ENCODE measurements at regions not wholly inside any gene's neighbourhood (a gene's known extent, or its start where the extent isn't known, plus 50 kb on each side); places are given as distances from the start of the nearest gene placed in this dataset.
"Not testable (repeated sequence)": the region's sequence is repeated elsewhere in the genome, so short reads cannot be mapped to it uniquely, and the experiment has no call there.

DNA sequence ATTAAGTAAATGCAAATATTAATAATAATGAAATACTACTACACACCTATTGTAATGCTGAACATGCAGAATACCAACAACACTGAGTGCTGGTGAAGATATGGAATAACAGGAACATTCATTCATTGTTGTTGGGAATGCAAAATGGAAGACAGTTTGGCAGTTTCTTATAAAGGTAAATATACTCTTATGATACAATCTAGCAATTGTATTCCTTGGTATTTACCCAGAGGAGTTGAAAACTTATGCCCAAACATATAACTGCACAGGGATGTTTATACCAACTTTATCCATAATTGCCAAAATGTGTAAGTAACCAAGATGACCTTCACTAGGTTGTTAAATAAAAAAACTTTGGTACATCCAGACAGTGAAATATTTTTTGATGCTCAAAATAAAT lies 636.8 kb downstream of the PRR16 start:
- no peak for DNase-seq (ENCODE audit: insufficient read length, low spot score, missing footprints)
- no peak overlapping the region for H3K4me2 ChIP-seq (ENCODE audit: insufficient read depth, low read length)
- TF ChIP-seq, protein P1, sequence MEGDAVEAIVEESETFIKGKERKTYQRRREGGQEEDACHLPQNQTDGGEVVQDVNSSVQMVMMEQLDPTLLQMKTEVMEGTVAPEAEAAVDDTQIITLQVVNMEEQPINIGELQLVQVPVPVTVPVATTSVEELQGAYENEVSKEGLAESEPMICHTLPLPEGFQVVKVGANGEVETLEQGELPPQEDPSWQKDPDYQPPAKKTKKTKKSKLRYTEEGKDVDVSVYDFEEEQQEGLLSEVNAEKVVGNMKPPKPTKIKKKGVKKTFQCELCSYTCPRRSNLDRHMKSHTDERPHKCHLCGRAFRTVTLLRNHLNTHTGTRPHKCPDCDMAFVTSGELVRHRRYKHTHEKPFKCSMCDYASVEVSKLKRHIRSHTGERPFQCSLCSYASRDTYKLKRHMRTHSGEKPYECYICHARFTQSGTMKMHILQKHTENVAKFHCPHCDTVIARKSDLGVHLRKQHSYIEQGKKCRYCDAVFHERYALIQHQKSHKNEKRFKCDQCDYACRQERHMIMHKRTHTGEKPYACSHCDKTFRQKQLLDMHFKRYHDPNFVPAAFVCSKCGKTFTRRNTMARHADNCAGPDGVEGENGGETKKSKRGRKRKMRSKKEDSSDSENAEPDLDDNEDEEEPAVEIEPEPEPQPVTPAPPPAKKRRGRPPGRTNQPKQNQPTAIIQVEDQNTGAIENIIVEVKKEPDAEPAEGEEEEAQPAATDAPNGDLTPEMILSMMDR (IDR thresholded peaks at IDR 0.05; ENCODE audit: extremely low read depth, low read depth, low read length) = no peak
- no peaks in the 10 kb centered on the region for H3K9me3 ChIP-seq (ENCODE audit: low read depth, low read length)
- H3K4me3 ChIP-seq (ENCODE audit: insufficient read depth, low read length) = no peak overlapping the region
- no peaks in the 10 kb centered on the region for H3K27me3 ChIP-seq (ENCODE audit: insufficient read depth, low read length)
- no peak overlapping the region for H2AFZ ChIP-seq (ENCODE audit: low read length)
- H3K27ac ChIP-seq (ENCODE audit: low read depth, low read length) = no peak overlapping the region
- H3K4me1 ChIP-seq (ENCODE audit: insufficient read depth, low read length) = no peaks in the 10 kb centered on the region
- H3K79me2 ChIP-seq (ENCODE audit: insufficient read depth, low read length) = no peaks in the 10 kb centered on the region
- no peaks in the 10 kb centered on the region for H4K20me1 ChIP-seq (ENCODE audit: insufficient read depth, low read length)
- no peaks in the 10 kb centered on the region for H3K36me3 ChIP-seq (ENCODE audit: insufficient read depth, low read length)

DNA sequence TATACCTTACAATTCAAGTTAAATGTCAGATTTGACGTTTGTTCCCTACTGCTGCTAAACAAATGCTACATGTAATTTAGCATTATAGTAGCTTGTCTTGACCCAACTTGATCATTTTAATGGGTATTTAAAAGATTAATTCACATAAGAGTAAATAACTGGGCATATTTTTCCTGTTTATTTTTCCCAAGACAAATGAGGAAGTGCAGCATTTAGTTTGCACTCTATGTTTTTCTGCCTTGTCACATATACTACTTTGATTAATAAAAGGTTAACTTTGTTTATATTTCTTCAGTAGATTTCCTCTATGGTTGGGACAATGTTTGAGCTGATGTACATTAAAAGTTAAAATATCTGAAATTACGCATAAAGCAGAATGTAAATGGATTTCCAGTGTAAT lies 641.8 kb downstream of the PRR16 start:
- Histone ChIP-seq H2AFZ (ENCODE audit: low read length) (no peak overlapping the region), H3K27ac (ENCODE audit: low read depth, low read length) (no peak overlapping the region), H3K4me2 (ENCODE audit: insufficient read depth, low read length) (no peak overlapping the region), H3K27me3 (ENCODE audit: insufficient read depth, low read length) (no peaks in the 10 kb centered on the region), H3K4me1 (ENCODE audit: insufficient read depth, low read length) (no peaks in the 10 kb centered on the region), H3K36me3 (ENCODE audit: insufficient read depth, low read length) (no peaks in the 10 kb centered on the region), H3K9me3 (ENCODE audit: low read depth, low read length) (no peaks in the 10 kb centered on the region), H3K4me3 (ENCODE audit: insufficient read depth, low read length) (no peak overlapping the region), H4K20me1 (ENCODE audit: insufficient read depth, low read length) (no peaks in the 10 kb centered on the region), H3K79me2 (ENCODE audit: insufficient read depth, low read length) (no peaks in the 10 kb centered on the region)
- TF ChIP-seq, protein P1 (IDR thresholded peaks at IDR 0.05; ENCODE audit: extremely low read depth, low read depth, low read length) = no peak
- DNase-seq (ENCODE audit: insufficient read length, low spot score, missing footprints) = no peak

DNA sequence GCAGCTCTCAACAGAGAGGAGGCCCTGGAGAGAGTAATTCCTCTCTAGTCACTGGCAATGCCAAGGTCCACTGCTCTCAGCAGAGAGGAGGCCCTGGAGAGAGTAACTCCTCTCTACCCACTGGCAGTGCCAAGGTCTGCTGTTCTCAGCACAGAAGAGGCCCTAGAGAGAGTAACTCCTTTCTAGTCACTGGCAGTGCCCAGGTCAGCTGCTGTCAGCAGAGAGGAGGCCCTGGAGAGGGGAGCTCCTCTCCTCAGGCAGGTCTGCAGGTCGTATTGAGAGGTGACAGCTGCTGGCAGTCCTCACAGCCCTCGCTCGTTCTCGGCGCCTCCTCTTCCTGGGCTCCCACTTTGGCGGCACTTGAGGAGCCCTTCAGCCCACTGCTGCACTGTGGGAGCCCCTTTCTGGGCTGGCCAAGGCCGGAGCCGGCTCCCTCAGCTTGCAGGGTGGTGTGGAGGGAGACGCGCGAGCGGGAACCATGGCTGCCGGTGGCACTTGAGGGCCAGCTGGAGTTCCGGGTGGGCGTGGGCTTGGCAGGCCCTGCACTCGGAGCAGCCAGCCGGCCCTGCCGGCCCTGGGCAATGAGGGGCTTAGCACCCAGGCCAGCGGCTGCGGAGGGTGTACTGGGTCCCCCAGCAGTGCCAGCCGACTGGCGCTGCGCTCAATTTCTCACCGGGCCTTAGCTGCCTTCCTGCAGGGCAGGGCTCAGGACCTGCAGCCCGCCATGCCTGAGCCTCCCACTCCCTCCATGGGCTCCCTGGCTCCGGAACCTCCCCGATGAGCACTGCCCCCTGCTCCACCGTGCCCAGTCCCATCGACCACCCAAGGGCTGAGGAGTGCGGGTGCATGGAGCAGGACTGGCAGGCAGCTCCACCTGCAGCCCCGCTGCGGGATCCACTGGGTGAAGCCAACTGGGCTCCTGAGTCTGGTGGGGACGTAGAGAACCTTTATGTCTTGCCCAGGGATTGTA lies 642.9 kb downstream of the PRR16 start:
- H2AFZ ChIP-seq (ENCODE audit: low read length); H3K27me3 ChIP-seq (ENCODE audit: insufficient read depth, low read length); H4K20me1 ChIP-seq (ENCODE audit: insufficient read depth, low read length); H3K79me2 ChIP-seq (ENCODE audit: insufficient read depth, low read length); DNase-seq (ENCODE audit: insufficient read length, low spot score, missing footprints); H3K4me1 ChIP-seq (ENCODE audit: insufficient read depth, low read length); H3K9me3 ChIP-seq (ENCODE audit: low read depth, low read length); H3K27ac ChIP-seq (ENCODE audit: low read depth, low read length); H3K36me3 ChIP-seq (ENCODE audit: insufficient read depth, low read length); H3K4me3 ChIP-seq (ENCODE audit: insufficient read depth, low read length); H3K4me2 ChIP-seq (ENCODE audit: insufficient read depth, low read length): not testable (repeated sequence)

DNA sequence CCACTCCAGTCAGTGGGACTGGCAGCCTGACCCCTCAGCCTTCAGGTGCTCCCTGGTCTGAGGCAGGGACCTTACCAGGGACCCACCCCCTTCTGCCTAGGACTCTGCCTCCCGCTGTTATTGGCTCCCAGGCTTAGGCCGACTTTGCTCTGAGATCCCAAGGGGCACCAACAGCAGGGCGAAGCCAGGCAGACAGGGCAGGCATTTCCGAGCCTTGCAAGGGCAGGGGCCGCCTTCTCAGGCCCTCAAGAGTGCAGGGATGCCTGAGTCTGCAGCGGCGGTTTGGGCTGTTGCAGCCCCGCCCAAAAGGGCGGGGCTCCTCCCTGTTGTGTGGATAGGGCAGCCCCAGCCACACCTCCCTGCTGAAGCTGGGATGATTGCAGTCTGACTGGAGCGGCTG lies 644.6 kb downstream of the PRR16 start:
- H2AFZ ChIP-seq (ENCODE audit: low read length) = no peak overlapping the region
- TF ChIP-seq, protein P1 (IDR thresholded peaks at IDR 0.05; ENCODE audit: extremely low read depth, low read depth, low read length) = no peak
- no peaks in the 10 kb centered on the region for H3K79me2 ChIP-seq (ENCODE audit: insufficient read depth, low read length)
- no peak overlapping the region for H3K4me3 ChIP-seq (ENCODE audit: insufficient read depth, low read length)
- H3K27ac ChIP-seq (ENCODE audit: low read depth, low read length) = no peak overlapping the region
- no peaks in the 10 kb centered on the region for H4K20me1 ChIP-seq (ENCODE audit: insufficient read depth, low read length)
- H3K4me2 ChIP-seq (ENCODE audit: insufficient read depth, low read length) = no peak overlapping the region
- H3K9me3 ChIP-seq (ENCODE audit: low read depth, low read length) = no peaks in the 10 kb centered on the region
- no peaks in the 10 kb centered on the region for H3K4me1 ChIP-seq (ENCODE audit: insufficient read depth, low read length)
- no peak for DNase-seq (ENCODE audit: insufficient read length, low spot score, missing footprints)
- H3K27me3 ChIP-seq (ENCODE audit: insufficient read depth, low read length) = no peaks in the 10 kb centered on the region
- no peaks in the 10 kb centered on the region for H3K36me3 ChIP-seq (ENCODE audit: insufficient read depth, low read length)

Measured in osteoblast (primary cell).